Activated T-helper 2 cell treated with anti-CD3 and anti-CD28 coated beads, Interferon-gamma antibody, Interleukin-2, Interleukin-4, amounts not matched to agents 10 μg/mL and 5 μg/mL and 100 μg/mL, durations not matched to agents 14 hours and 24 hours and 36 hours (primary cell): ENCODE measurements at regions not wholly inside any gene's neighbourhood (a gene's known extent, or its start where the extent isn't known, plus 50 kb on each side); places are given as distances from the start of the nearest gene placed in this dataset.

Experiments
- DNase-seq: peaks from one replicate; pipeline ENCODE4 v3.0.0; 2021; ENCODE audit warnings: low spot score
- H3K27ac Mint-ChIP-seq: one replicate; pipeline ENCODE4 v1.8.0; 2021; ENCODE audit warnings: mixed read lengths
- H3K27me3 Mint-ChIP-seq: one replicate; pipeline ENCODE4 v1.8.0; 2021; ENCODE audit warnings: low read depth, mixed read lengths
- H3K36me3 Mint-ChIP-seq: one replicate; pipeline ENCODE4 v1.8.0; 2021; ENCODE audit warnings: low read depth, mixed read lengths
- H3K4me1 Mint-ChIP-seq: one replicate; pipeline ENCODE4 v1.8.0; 2021; ENCODE audit warnings: low read depth, mixed read lengths
- H3K4me3 Mint-ChIP-seq: one replicate; pipeline ENCODE4 v1.8.0; 2021; ENCODE audit warnings: low read depth, mild to moderate bottlenecking, moderate library complexity, mixed read lengths
- H3K9me3 Mint-ChIP-seq: one replicate; pipeline ENCODE4 v1.8.0; 2021; ENCODE audit warnings: mixed read lengths
- intact Hi-C: fragments of 100-400 bp; cut with micrococcal nuclease; formaldehyde crosslinking; loops from one replicate; pipeline ENCODE4 v1.15.1; 2023

DNA sequence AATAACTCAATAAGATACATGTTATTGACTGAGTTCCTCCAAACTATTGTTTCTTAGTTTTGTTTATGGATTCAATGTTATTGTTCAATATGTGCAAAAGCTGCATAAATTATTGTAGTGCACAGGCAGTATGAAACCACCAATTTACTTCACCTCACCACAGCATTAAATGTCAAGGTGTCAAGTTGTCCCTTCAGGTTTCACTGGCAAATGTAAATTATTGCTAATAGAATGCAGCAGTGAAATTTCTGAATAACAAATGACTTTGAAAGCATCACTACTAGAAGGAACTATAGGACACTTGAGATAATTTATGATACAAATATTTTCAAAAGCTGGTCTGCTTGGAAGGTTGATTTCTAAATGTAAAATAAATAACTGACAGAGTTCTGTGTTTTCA, 116.4 kb upstream of the PTPRD start:
- Mint-ChIP-seq H3K4me1 (no peaks in the 10 kb centered on the region), H3K9me3 (peaks cover 26% of the 10 kb centered on the region), H3K36me3 (no peaks in the 10 kb centered on the region), H3K27me3 (no peaks in the 10 kb centered on the region), H3K27ac (no peak overlapping the region), H3K4me3 (no peak overlapping the region)
- DNase-seq: no peak
- intact Hi-C loops: no loop called here

DNA sequence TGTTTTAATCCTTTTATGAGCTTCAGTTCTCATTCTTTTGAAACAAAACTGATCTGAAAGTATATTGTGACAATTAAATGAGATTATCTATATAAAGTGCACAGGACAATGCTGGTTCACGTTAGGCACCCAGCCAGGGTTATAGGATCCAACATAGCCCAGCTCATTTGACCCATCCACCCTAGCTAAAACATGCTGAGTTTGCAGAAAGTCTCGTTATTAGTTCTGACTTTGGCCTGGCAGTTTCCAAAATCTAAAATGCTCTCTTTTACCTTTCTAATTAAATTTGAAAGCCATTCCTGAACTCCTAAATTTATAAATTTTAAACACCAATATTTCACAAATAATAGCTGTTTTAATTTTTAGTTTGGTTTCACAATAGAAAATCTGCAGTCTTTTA, 131.9 kb upstream of the PTPRD start:
- H3K27me3 Mint-ChIP-seq: no peaks in the 10 kb centered on the region
- H3K36me3 Mint-ChIP-seq: no peaks in the 10 kb centered on the region
- no peak for DNase-seq
- H3K4me3 Mint-ChIP-seq: no peak overlapping the region
- H3K27ac Mint-ChIP-seq: no peak overlapping the region
- H3K4me1 Mint-ChIP-seq: no peaks in the 10 kb centered on the region
- intact Hi-C loops: no loop called here
- H3K9me3 Mint-ChIP-seq: peaks cover 44% of the 10 kb centered on the region

DNA sequence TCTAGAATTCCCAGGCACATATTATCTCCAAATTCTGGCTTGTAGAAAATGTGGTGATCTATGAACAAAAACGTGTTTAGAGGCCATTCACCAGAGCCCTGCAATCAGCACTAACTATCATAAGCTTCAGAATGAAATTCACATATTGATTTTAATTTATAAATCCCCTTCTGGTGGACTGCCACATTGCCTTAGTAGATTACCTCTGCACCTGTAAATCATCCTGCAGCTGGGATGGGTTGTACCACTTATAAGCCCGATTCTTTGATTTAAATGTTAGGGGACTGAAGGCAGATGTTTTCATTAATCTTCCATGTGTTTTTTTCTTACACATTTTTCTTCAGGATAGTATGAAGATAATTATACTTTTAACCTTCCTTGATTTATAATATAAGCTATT, 140.7 kb upstream of the PTPRD start:
- H3K4me1 Mint-ChIP-seq: no peaks in the 10 kb centered on the region
- H3K9me3 Mint-ChIP-seq: peaks cover 47% of the 10 kb centered on the region
- intact Hi-C loops: no loop called here
- no peaks in the 10 kb centered on the region for H3K27me3 Mint-ChIP-seq
- H3K4me3 Mint-ChIP-seq: no peak overlapping the region
- no peak for DNase-seq
- H3K36me3 Mint-ChIP-seq: no peaks in the 10 kb centered on the region
- no peak overlapping the region for H3K27ac Mint-ChIP-seq

DNA sequence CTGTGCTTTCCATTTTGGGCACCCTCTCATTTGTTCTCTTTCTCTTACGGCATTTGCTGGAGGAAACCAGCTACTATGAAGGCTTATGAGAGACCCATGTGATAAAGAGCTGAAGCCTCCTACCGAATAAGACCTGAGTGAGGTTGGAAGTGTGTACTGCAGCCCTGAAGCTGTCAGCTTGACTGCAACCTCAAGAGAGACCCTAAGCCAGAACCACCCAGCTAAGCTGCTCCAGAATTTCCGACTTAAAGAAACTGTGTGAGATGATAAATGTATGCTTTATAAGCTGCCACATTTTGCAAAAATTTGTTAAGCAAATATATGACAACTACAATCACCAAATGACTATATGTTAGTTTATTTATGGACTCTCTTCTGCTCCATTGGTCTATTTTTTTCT, 151.7 kb upstream of the PTPRD start:
- H3K4me1 Mint-ChIP-seq: no peaks in the 10 kb centered on the region
- intact Hi-C loops: no loop called here
- H3K4me3 Mint-ChIP-seq: no peak overlapping the region
- H3K27ac Mint-ChIP-seq: no peak overlapping the region
- DNase-seq: no peak
- H3K9me3 Mint-ChIP-seq: peaks cover 30% of the 10 kb centered on the region
- no peaks in the 10 kb centered on the region for H3K36me3 Mint-ChIP-seq
- no peaks in the 10 kb centered on the region for H3K27me3 Mint-ChIP-seq

DNA sequence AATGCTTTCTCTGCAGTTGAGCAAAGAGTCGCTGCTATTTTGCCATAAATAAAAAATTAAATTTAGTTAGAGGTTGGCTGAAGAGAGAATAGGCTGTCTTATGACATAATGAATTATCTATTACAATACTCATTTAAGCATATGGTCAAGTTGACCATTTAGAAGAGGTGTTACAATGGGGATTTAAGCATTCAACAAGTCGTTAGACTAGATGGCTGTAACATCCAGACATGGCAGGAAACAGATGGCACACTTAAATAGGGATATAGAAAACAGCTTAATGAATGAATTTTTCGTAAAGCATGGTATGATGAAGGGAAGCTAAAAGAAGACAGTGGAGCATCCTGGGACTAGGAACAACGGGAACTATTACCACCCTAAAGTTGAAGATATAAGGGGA, 160.3 kb upstream of the PTPRD start:
- no peaks in the 10 kb centered on the region for H3K36me3 Mint-ChIP-seq
- peaks cover 52% of the 10 kb centered on the region for H3K9me3 Mint-ChIP-seq
- no peak overlapping the region for H3K27ac Mint-ChIP-seq
- no peak for DNase-seq
- no peaks in the 10 kb centered on the region for H3K27me3 Mint-ChIP-seq
- no peaks in the 10 kb centered on the region for H3K4me1 Mint-ChIP-seq
- no peak overlapping the region for H3K4me3 Mint-ChIP-seq
- intact Hi-C loops: no loop called here

DNA sequence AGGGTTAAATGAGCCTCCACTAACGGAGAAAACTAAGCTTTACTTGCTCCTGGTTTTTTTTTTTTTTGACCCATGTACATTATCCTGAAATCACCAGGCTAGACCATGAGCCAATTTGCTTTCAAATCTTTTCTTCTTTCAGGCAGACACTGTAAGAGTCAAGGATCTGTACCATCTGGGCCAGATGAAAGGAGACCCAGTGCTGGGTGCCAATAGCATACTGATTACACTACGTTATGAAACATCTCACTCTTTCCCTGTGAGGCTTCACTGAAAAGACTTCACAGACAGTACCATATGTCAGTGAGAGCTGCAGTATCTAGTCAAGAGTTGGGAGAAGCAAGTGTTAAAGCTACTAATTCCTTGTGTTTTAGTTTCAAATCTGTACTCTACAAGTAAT, 161.2 kb upstream of the PTPRD start:
- H3K4me1 Mint-ChIP-seq: no peaks in the 10 kb centered on the region
- intact Hi-C loops: no loop called here
- H3K9me3 Mint-ChIP-seq: peaks cover 45% of the 10 kb centered on the region
- no peak overlapping the region for H3K27ac Mint-ChIP-seq
- H3K27me3 Mint-ChIP-seq: no peaks in the 10 kb centered on the region
- DNase-seq: no peak
- H3K36me3 Mint-ChIP-seq: no peaks in the 10 kb centered on the region
- no peak overlapping the region for H3K4me3 Mint-ChIP-seq

DNA sequence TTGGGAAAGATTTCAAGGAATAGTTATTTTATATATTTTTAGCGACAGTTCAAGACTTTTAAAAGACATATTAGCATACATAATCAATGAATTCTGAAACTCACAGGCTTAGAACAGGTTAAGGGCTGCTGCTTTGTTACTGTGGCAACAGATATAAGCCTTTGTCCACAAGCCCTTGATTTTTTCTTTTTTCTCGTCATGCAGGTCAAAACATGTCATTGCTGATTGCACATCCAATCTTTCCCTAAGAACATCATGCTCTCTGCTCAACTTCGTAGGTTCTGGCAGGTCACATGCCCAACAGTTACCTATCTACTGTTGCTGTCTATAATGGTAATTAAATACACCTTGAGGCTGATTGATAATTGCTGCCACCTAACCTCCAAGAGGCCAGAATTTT, 172.5 kb upstream of the PTPRD start:
- no peak for DNase-seq
- Mint-ChIP-seq H3K4me3 (no peak overlapping the region), H3K27ac (no peak overlapping the region), H3K36me3 (no peaks in the 10 kb centered on the region), H3K9me3 (peaks cover 38% of the 10 kb centered on the region), H3K4me1 (no peaks in the 10 kb centered on the region), H3K27me3 (no peaks in the 10 kb centered on the region)
- intact Hi-C loops: no loop called here

DNA sequence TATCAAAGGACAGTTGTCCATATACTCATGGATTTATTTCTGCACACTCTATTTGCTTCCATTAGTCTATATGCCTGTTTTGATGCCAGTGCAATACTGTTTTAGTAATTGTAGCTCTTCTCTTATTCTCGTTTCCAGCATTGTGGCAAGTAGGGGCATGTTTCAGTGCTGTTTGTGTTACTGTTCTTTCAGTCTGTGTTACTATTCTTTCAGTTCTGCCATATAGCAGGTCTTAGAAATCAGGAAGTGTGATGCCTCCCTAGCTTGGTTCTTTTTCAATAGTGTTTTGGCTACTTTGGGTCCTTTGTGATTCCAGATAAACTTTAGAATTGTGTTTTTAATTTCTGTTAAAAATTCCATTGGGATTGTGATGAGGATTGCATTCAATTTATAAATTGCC, 180.5 kb upstream of the PTPRD start:
- Mint-ChIP-seq H3K27me3 (no peaks in the 10 kb centered on the region), H3K4me1 (no peaks in the 10 kb centered on the region), H3K9me3 (peaks cover 59% of the 10 kb centered on the region), H3K27ac (no peak overlapping the region), H3K4me3 (no peak overlapping the region), H3K36me3 (no peaks in the 10 kb centered on the region)
- intact Hi-C loops: no loop called here
- no peak for DNase-seq

DNA sequence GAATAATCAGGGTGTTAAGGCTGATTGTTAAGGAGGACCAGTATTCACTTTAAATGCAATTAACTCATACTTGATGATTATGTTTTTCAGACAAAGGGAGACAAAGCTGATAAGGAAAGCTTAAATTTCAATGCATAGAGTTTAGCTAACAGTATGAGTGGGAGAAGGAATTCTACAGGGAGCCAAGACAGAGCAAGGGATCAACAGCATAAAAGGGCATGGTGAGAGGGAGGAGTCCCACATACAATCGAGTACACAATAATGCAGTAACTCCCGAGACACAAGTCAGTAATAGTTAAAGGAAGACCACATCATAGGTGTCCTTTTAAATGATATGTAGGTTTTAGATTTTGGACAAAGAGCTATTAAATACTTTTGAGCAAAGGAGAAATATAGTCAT, 191.7 kb upstream of the PTPRD start:
- intact Hi-C loops: no loop called here
- no peaks in the 10 kb centered on the region for H3K27me3 Mint-ChIP-seq
- H3K4me3 Mint-ChIP-seq: no peak overlapping the region
- H3K4me1 Mint-ChIP-seq: no peaks in the 10 kb centered on the region
- no peaks in the 10 kb centered on the region for H3K36me3 Mint-ChIP-seq
- DNase-seq: no peak
- peaks cover 51% of the 10 kb centered on the region for H3K9me3 Mint-ChIP-seq
- H3K27ac Mint-ChIP-seq: no peak overlapping the region

DNA sequence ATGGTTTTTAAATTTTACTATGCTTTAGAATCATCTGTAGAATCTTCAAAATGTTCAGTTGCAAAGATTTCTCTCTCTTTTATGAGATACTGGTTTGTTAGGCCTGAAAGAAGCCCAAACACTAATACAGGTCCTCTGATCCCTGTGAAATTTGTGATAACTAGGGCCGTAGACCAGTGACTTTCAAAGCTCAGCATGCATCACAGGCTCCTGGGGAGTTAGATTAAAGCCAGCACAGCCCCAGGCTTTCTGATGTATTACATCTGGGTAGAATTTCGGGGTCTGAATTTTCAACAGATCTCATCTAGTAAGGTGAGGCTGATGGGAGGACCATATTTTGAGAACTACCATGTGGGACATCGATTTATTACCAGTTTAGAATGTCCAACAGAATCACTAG, 194.1 kb upstream of the PTPRD start:
- H3K4me3 Mint-ChIP-seq: no peak overlapping the region
- no peaks in the 10 kb centered on the region for H3K27me3 Mint-ChIP-seq
- no peaks in the 10 kb centered on the region for H3K4me1 Mint-ChIP-seq
- no peaks in the 10 kb centered on the region for H3K36me3 Mint-ChIP-seq
- DNase-seq: no peak
- peaks cover 46% of the 10 kb centered on the region for H3K9me3 Mint-ChIP-seq
- H3K27ac Mint-ChIP-seq: no peak overlapping the region
- intact Hi-C loops: no loop called here

DNA sequence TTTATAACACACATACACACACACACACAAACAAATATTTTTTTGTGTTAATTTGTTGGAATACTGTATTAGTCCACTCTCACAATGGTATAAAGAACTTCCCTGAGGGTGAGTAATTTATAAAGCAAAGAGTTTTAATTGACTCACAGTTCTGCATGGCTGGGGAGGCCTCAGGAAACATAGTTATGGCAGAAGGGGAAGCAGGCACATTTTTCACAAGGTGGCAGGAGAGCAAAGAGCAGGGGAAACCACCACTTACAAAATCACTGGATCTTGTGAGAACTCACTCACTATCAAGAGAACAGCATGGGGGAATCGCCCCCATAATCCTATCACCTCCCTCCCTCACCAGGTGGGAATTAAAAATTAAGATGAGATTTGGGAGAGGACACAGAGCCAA, 205.4 kb upstream of the PTPRD start:
- no peaks in the 10 kb centered on the region for H3K36me3 Mint-ChIP-seq
- no peaks in the 10 kb centered on the region for H3K27me3 Mint-ChIP-seq
- intact Hi-C loops: no loop called here
- no peaks in the 10 kb centered on the region for H3K4me1 Mint-ChIP-seq
- peaks cover 45% of the 10 kb centered on the region for H3K9me3 Mint-ChIP-seq
- no peak overlapping the region for H3K27ac Mint-ChIP-seq
- no peak for DNase-seq
- no peak overlapping the region for H3K4me3 Mint-ChIP-seq

DNA sequence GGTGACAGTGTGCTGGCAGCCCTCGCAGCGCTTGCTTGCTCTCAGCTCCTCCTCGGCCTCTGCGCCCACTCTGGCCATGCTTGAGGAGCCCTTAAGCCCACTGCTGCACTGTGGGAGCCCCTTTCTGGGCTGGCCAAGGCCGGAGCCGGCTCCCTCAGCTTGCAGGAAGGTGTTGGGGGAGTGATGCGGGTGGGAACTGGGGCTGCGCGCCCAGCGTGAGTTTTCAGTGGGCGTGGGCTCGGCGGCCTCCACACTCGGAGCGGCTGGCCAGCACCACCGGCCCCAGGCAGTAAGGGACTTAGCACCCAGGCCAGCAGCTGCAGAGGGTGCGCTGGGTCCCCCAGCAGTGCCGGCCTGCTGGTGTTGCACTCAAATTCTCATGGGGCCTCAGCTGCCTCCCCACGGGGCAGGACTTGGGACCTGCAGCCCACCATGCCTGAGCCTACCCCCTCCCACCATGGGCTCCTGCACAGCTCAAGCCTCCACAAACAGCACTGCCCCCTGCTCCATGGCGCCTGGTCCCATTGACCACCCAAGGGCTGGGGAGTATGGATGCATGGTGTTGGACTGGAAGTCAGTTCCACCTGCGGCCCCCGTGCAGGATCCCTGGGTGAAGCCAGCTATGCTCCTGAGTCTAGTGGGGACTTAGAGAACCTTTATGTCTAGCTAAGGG, 223.1 kb upstream of the PTPRD start:
- no peaks in the 10 kb centered on the region for H3K4me1 Mint-ChIP-seq
- peaks cover 42% of the 10 kb centered on the region for H3K9me3 Mint-ChIP-seq
- no peaks in the 10 kb centered on the region for H3K27me3 Mint-ChIP-seq
- intact Hi-C loops: no loop called here
- H3K4me3 Mint-ChIP-seq: no peak overlapping the region
- no peak for DNase-seq
- no peak overlapping the region for H3K27ac Mint-ChIP-seq
- no peaks in the 10 kb centered on the region for H3K36me3 Mint-ChIP-seq

DNA sequence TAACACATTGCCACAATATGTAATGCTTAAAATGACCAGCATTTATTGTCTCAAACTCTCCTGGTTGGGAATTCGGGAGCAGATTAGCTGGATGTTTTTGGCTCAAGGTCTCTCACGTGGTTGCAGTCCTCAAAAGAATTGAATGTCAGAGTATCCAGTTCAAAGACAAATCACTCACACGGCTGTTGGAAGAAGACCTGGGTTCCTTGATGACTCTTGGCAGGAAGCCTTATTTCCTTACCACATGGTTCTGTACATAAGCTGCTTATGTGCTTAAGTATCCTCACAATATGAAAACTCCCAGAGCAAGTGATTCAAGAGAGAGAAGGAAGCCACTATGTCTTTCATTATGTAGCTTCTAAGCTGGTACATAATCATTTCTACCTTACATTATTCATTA, 230.3 kb upstream of the PTPRD start:
- no peak for DNase-seq
- Mint-ChIP-seq H3K4me1 (no peaks in the 10 kb centered on the region), H3K27me3 (no peaks in the 10 kb centered on the region), H3K4me3 (no peak overlapping the region), H3K36me3 (no peaks in the 10 kb centered on the region), H3K27ac (no peak overlapping the region), H3K9me3 (peaks cover 28% of the 10 kb centered on the region)
- intact Hi-C loops: no loop called here

DNA sequence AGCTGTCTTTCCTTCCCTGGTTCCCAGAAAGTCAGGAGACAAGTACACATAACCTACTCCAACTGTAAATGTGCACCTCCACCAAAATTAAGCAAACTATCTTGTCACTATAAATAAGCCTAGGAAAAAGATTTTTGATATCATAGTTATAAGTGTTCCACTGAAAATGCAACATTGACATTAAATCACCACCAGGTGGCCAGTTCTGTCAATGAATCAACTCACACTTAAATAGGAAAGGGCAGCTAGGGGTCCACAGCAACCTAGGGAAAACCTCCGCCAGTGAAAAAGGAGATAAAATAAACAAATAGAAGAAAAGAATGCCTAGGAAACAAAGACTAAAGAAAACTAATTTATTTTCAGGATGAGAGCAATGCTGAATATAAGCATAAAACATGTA, 243.0 kb upstream of the PTPRD start:
- Mint-ChIP-seq H3K4me3 (no peak overlapping the region), H3K27me3 (no peaks in the 10 kb centered on the region), H3K4me1 (no peaks in the 10 kb centered on the region), H3K27ac (no peak overlapping the region), H3K36me3 (no peaks in the 10 kb centered on the region), H3K9me3 (peaks cover 35% of the 10 kb centered on the region)
- intact Hi-C loops: no loop called here
- DNase-seq: no peak
